Suprapubic skin (tissue), 4 donors: ENCODE measurements at regions not wholly inside any gene's neighbourhood (a gene's known extent, or its start where the extent isn't known, plus 50 kb on each side); places are given as distances from the start of the nearest gene placed in this dataset.
"Not testable (repeated sequence)": the region's sequence is repeated elsewhere in the genome, so short reads cannot be mapped to it uniquely, and the experiment has no call there.

ENCODE experiments used
- DNase-seq, 2 donors: peaks; one replicate each; pipeline ENCODE4 v3.0.0-alpha.2; 2019; ENCODE audit warnings: low spot score in 2 of 2
- H3K27ac ChIP-seq: fragments of 200-600 bp; sonication (generic); one replicate; pipeline ENCODE4 v1.5.1; 2019
- H3K27me3 ChIP-seq: fragments of 200-600 bp; sonication (generic); one replicate; pipeline ENCODE4 v1.5.1; 2019
- H3K36me3 ChIP-seq: fragments of 200-600 bp; sonication (generic); one replicate; pipeline ENCODE4 v1.5.1; 2019
- H3K4me1 ChIP-seq: fragments of 200-600 bp; sonication (generic); one replicate; pipeline ENCODE4 v1.5.1; 2019
- H3K4me3 ChIP-seq: fragments of 200-600 bp; sonication (generic); one replicate; pipeline ENCODE4 v1.5.1; 2019; ENCODE audit warnings: mild to moderate bottlenecking
- H3K9me3 ChIP-seq: fragments of 200-600 bp; sonication (generic); one replicate; pipeline ENCODE4 v1.5.1; 2019
- CTCF ChIP-seq, 2 donors: fragments of 200-600 bp in 1 of 2; fragments of 450-650 bp in 1 of 2; sonication (generic) in 1 of 2; IDR thresholded peaks; one replicate each; pipeline ENCODE4 v1.5.1; 2016 to 2019; ENCODE audit warnings: antibody characterized with exemption in 2 of 2, mild to moderate bottlenecking in 1 of 2, moderate library complexity in 1 of 2
- EP300 ChIP-seq: sonication (generic); formaldehyde crosslinking; IDR thresholded peaks from one replicate; pipeline ENCODE4 v1.6.1; 2017; ENCODE audit warnings: antibody characterized with exemption
- POLR2A ChIP-seq, 2 donors: fragments of 450-650 bp; IDR thresholded peaks; one replicate each; pipeline ENCODE4 v1.6.1; 2017; ENCODE audit warnings: antibody characterized with exemption in 2 of 2, mild to moderate bottlenecking in 2 of 2, moderate library complexity in 2 of 2
- POLR2AphosphoS5 ChIP-seq, 3 donors: sonication (generic); formaldehyde crosslinking; IDR thresholded peaks; one replicate each; pipeline ENCODE4 v1.6.1; 2017; ENCODE audit warnings: antibody characterized with exemption in 3 of 3
- WGBS: methylation state at CpG from one replicate; pipeline ENCODE4 v1.1.5; 2018; 5-methylcytosine and 5-hydroxymethylcytosine counted together

- H3K27ac ChIP-seq: no peak overlapping the region
- TF ChIP-seq CTCF (IDR thresholded peaks at IDR 0.05) (no peak), POLR2A (IDR thresholded peaks at IDR 0.05) (no peak), POLR2AphosphoS5 (IDR thresholded peaks at IDR 0.05) (no peak), EP300 (no peak)
- DNase-seq: no peak
- 94% methylated on average over 1 of the region's 1 CpG for WGBS
- H3K27me3 ChIP-seq: no peaks in the 10 kb centered on the region
- H3K36me3 ChIP-seq: no peaks in the 10 kb centered on the region
- no peaks in the 10 kb centered on the region for H3K4me1 ChIP-seq
- no peaks in the 10 kb centered on the region for H3K9me3 ChIP-seq
- H3K4me3 ChIP-seq: no peak overlapping the region
Measured at GRCh38 chr12:23236811-23237210, 611.8 kb downstream of the ETNK1 start.

DNA sequence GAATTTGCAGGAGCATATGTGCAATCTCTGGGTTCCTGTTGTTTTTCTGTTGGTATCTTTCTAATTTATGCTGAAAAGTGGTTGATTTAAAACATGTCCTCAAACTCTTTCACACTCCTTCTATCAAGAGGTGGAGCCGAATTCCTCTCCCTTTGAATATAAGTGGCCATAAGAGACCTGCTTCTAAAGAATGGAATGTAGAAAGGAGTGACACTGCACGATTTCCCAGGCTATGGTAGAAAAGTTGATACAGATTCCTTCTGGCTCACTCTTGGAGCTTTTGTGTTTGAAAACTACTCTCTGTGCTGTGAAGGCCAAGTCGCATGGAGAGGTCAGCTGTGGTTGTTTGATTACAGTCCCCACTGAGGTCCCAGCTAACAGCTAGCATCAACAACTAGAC, 613.2 kb downstream of the ETNK1 start:
- no peak overlapping the region for H3K27ac ChIP-seq
- H3K4me1 ChIP-seq: no peaks in the 10 kb centered on the region
- H3K36me3 ChIP-seq: no peaks in the 10 kb centered on the region
- 71% methylated on average over 3 of the region's 3 CpGs for WGBS
- H3K27me3 ChIP-seq: no peaks in the 10 kb centered on the region
- no peak for DNase-seq
- H3K4me3 ChIP-seq: no peak overlapping the region
- TF ChIP-seq POLR2A (IDR thresholded peaks at IDR 0.05) (no peak), POLR2AphosphoS5 (IDR thresholded peaks at IDR 0.05) (no peak), CTCF (IDR thresholded peaks at IDR 0.05) (no peak), EP300 (no peak)
- H3K9me3 ChIP-seq: no peaks in the 10 kb centered on the region

DNA sequence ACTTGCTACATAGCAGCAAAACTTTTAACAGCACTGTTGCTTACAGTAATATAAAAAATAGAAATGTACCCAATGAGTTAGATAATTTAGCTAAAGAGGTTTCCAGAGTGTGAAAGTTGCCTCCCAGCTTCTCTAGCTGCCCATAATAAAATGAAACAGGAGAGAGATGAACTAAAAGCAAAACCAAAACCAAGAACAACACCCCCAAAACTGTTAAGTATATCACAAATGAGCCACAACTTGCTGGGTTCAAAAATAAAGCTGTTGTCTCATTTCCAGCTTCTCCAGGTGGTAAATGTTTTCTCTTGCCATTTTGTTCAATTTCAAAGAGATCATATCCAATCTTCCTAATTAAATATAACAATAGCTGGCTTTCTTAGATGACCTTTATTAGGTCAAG, 614.0 kb downstream of the ETNK1 start:
- H3K36me3 ChIP-seq: no peaks in the 10 kb centered on the region
- H3K27ac ChIP-seq: no peak overlapping the region
- H3K27me3 ChIP-seq: no peaks in the 10 kb centered on the region
- no peak for TF ChIP-seq CTCF (IDR thresholded peaks at IDR 0.05)
- no peak for TF ChIP-seq POLR2A (IDR thresholded peaks at IDR 0.05)
- no peak for TF ChIP-seq POLR2AphosphoS5 (IDR thresholded peaks at IDR 0.05)
- no peak for TF ChIP-seq EP300
- H3K9me3 ChIP-seq: no peaks in the 10 kb centered on the region
- H3K4me1 ChIP-seq: no peaks in the 10 kb centered on the region
- no peak for DNase-seq
- no peak overlapping the region for H3K4me3 ChIP-seq

DNA sequence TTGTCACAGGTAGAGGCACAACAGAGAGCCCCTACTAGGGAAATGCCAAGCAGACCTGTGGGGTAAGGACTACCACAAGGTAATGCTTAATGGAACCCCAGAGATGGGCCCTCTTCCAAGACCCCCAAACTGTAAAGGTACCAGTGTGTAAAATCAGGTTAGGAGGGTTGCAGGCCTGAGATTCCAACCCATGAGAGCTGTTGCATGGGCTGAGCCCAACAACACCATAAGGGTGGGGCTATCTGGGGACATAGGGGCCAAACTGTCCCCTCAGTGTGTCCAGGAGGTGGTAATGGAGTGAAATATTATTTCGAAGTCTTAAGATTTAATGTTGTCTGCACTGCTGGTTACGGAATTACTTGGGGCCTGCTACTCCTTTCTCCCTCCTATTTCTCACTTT, 620.2 kb downstream of the ETNK1 start:
- TF ChIP-seq POLR2A (IDR thresholded peaks at IDR 0.05) (no peak), CTCF (IDR thresholded peaks at IDR 0.05) (no peak), POLR2AphosphoS5 (IDR thresholded peaks at IDR 0.05) (no peak)

DNA sequence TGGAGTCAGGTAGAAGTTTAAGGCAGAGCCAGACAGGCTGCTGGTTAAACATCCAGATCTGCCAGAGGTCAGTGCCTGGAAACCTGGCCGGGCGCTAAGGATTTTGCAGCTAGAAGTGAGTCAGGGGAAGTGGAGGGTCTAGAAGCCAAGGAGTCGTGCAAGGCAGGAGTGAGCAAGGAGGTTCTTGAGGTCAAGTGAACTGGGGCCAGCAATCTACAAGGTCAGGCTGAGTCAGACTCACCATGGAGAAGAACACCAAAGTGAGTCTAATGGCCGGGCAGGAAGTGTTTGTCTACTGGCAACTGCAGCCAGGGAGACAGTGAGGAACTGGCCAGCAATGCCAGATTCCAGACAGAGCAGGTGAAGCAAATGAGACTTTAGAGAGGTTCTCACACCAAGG, 628.2 kb downstream of the ETNK1 start:
- no peaks in the 10 kb centered on the region for H3K27me3 ChIP-seq
- no peaks in the 10 kb centered on the region for H3K9me3 ChIP-seq
- H3K4me3 ChIP-seq: no peak overlapping the region
- H3K4me1 ChIP-seq: no peaks in the 10 kb centered on the region
- no peaks in the 10 kb centered on the region for H3K36me3 ChIP-seq
- no peak for DNase-seq
- WGBS: 84% methylated on average over 4 of the region's 4 CpGs
- TF ChIP-seq POLR2AphosphoS5 (IDR thresholded peaks at IDR 0.05) (no peak), EP300 (no peak), POLR2A (IDR thresholded peaks at IDR 0.05) (no peak), CTCF (IDR thresholded peaks at IDR 0.05) (no peak)
- H3K27ac ChIP-seq: no peak overlapping the region

More for the DNA sequence above, 620.2 kb downstream of the ETNK1 start:
- 93% methylated on average over 2 of the region's 2 CpGs for WGBS
- no peak overlapping the region for H3K4me3 ChIP-seq
- no peaks in the 10 kb centered on the region for H3K4me1 ChIP-seq
- no peaks in the 10 kb centered on the region for H3K36me3 ChIP-seq
- DNase-seq: no peak
- no peak overlapping the region for H3K27ac ChIP-seq
- no peaks in the 10 kb centered on the region for H3K27me3 ChIP-seq
- no peaks in the 10 kb centered on the region for H3K9me3 ChIP-seq

GRCh38 chr12:23253910-23254309, 628.9 kb downstream of the ETNK1 start:
- H3K9me3 ChIP-seq, H3K27me3 ChIP-seq, H3K4me1 ChIP-seq, DNase-seq, H3K4me3 ChIP-seq, H3K36me3 ChIP-seq, H3K27ac ChIP-seq: not testable (repeated sequence)
- 85% methylated on average over 6 of the region's 6 CpGs for WGBS
